GM12878 (cell line): ENCODE measurements at regions not wholly inside any gene's neighbourhood (a gene's known extent, or its start where the extent isn't known, plus 50 kb on each side); places are given as distances from the start of the nearest gene placed in this dataset.
A peak's percentile ranks its signal among the peaks of the same experiment; 100 is the strongest.

ENCODE experiments used
- ATAC-seq: fragments of 200-7000 bp; cut with Tn5 transposase; 3 replicates; pipeline ENCODE4 v1.9.1; 2020; ENCODE audit warnings: mild to moderate bottlenecking, moderate library complexity
- BruUV-seq: library from RNA; stranded (reverse); fragments of 400-500 nt; replicated peaks from 2 replicates; lab custom pipeline; 2021; lab: Mats Ljungman, UMichigan
- CTCF ChIA-PET: fragments of 300-600 bp; sonication (Branson Sonifier 250); formaldehyde crosslinking; extraction: SDS; loops from one replicate; lab custom pipeline; 2021; ENCODE audit warnings: inconsistent platforms; lab: Yijun Ruan, JAX
- POLR2A ChIA-PET: fragments of 350-600 bp; formaldehyde crosslinking; extraction: SDS; loops from one replicate; lab custom pipeline; 2021; ENCODE audit warnings: inconsistent platforms; lab: Charles Lee
- RAD21 ChIA-PET: fragments of 300-600 bp; sonication (Branson Sonifier 250); formaldehyde crosslinking; loops from one replicate; lab custom pipeline; 2023; ENCODE audit warnings: antibody characterized with exemption; ENCODE audit not compliant: unreplicated experiment; lab: Charles Lee
- SMC1A ChIA-PET: fragments of 300-600 bp; sonication (Branson Sonifier 250); formaldehyde crosslinking; loops from one replicate; lab custom pipeline; 2023; ENCODE audit not compliant: unreplicated experiment, uncharacterized antibody; lab: Charles Lee
- DNase-seq: peaks from one replicate; pipeline ENCODE4 v3.0.0-alpha.2; 2011; ENCODE audit warnings: low read depth, low spot score
- FAIRE-seq: peaks from 3 replicates; lab custom pipeline; 2011; peaks lifted over from hg19 to GRCh38; lab: Jason Lieb, UNC
- H2AFZ ChIP-seq: 2 replicates; pipeline ENCODE4 v1.6.0; 2011; ENCODE audit warnings: low read depth, low read length, control low read depth; ENCODE audit not compliant: control insufficient read depth
- H3K27ac ChIP-seq: 2 replicates; pipeline ENCODE4 v1.5.1; 2011; ENCODE audit warnings: control low read depth; ENCODE audit not compliant: control insufficient read depth, insufficient read depth
- H3K27me3 ChIP-seq, 2 experiments: replicated peaks in 1 of 2; 2 replicates each; pipeline versions ENCODE4 v1.6.0 to v1.6.1; 2011; ENCODE audit warnings: low read length in 1 of 2; ENCODE audit not compliant: control insufficient read depth in 2 of 2, insufficient read depth in 2 of 2
- H3K36me3 ChIP-seq, 2 experiments: 2 replicates each; pipeline ENCODE4 v1.5.1; 2011; ENCODE audit warnings: low read length in 1 of 2; ENCODE audit not compliant: control insufficient read depth in 2 of 2, insufficient read depth in 2 of 2
- H3K4me1 ChIP-seq: 2 replicates; pipeline ENCODE4 v1.6.1; 2011; ENCODE audit warnings: mild to moderate bottlenecking, low read length, moderate library complexity, mixed read lengths; ENCODE audit not compliant: control insufficient read depth, insufficient read depth
- H3K4me2 ChIP-seq: 2 replicates; pipeline ENCODE4 v1.6.0; 2011; ENCODE audit warnings: control low read depth; ENCODE audit not compliant: control insufficient read depth, insufficient read depth
- H3K4me3 ChIP-seq: fragments of 200-600 bp; sonication (generic); 2 replicates; pipeline ENCODE4 v1.5.1; 2016
- H3K79me2 ChIP-seq: 2 replicates; pipeline ENCODE4 v1.6.0; 2011; ENCODE audit warnings: low read length; ENCODE audit not compliant: control insufficient read depth, insufficient read depth
- H3K9ac ChIP-seq: 2 replicates; pipeline ENCODE4 v1.8.0; 2011; ENCODE audit warnings: low read length, control low read depth, mixed read lengths; ENCODE audit not compliant: control insufficient read depth, insufficient read depth
- H3K9me3 ChIP-seq: replicated peaks from 3 replicates; pipeline ENCODE4 v1.5.1; 2011; ENCODE audit warnings: mild to moderate bottlenecking, low read length; ENCODE audit not compliant: control insufficient read depth, insufficient read depth
- H4K20me1 ChIP-seq: 2 replicates; pipeline ENCODE4 v1.6.0; 2011; ENCODE audit not compliant: control insufficient read depth, insufficient read depth
- BCL11A ChIP-seq: IDR thresholded peaks from 2 replicates; pipeline ENCODE4 v1.6.1; 2011; ENCODE audit warnings: low read depth, low read length
- JUNB ChIP-seq: IDR thresholded peaks from 2 replicates; pipeline ENCODE4 v1.6.1; 2016; ENCODE audit warnings: antibody characterized with exemption, mild to moderate bottlenecking
- NRF1 ChIP-seq: conservative IDR thresholded peaks from 2 replicates; pipeline ENCODE4 v1.6.1; 2011; ENCODE audit warnings: mild to moderate bottlenecking, low read depth, low read length, improper control_type of control experiment
- RCOR1 ChIP-seq: conservative IDR thresholded peaks from 2 replicates; pipeline ENCODE4 v1.6.1; 2012; ENCODE audit warnings: low read depth, low read length, improper control_type of control experiment
- ZBTB33 ChIP-seq: fragments of 450-650 bp; IDR thresholded peaks from 2 replicates; pipeline ENCODE4 v1.6.1; 2017; ENCODE audit warnings: mild to moderate bottlenecking
- WGBS: methylation state at CpG from one replicate; pipeline ENCODE4 v1.1.6; 2016; ENCODE audit warnings: low lambda C conversion rate; ENCODE audit not compliant: insufficient replicate concordance, insufficient coverage; ENCODE audit errors: missing lambda C conversion rate; 5-methylcytosine and 5-hydroxymethylcytosine counted together
- in situ Hi-C: fragments of 300-500 bp; cut with MboI; formaldehyde crosslinking; loops from 9 replicates; pipeline ENCODE4 v1.14.3; 2018; ENCODE audit warnings: mixed read lengths
- intact Hi-C: fragments of 100-400 bp; cut with micrococcal nuclease; formaldehyde crosslinking; loops from one replicate; pipeline ENCODE4 v1.14.2; 2022; ENCODE audit not compliant: unreplicated experiment
- TF ChIP-seq, protein P1 (sequence below): IDR thresholded peaks from 2 replicates; pipeline ENCODE4 v1.6.1; 2012; ENCODE audit warnings: low read depth, low read length, improper control_type of control experiment

DNA sequence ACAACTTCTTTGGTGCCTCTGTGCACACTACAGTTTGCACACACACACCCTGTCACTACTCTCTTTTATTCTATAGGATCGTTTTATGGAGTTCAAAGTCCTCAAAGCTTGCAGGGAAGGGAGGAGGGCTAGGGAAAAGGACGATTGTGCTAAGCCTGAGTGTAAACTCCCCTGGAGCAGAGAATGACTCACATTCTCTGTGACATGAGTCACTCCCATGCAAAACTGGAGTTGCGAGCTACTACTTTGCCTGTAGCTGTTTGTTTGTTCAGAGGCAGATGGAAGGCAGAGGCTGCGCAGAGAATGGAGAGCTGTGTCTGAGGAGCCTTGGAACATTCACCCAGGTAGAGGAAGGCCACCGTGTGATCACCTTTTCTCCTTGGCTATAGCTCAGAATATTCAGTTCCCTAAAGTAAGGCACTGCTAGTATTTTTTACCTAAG is 80.5 kb upstream of the MBNL2 start:
- intact Hi-C loops = no loop called here
- FAIRE-seq (peak; percentile 64), ATAC-seq (peak; percentile 91), DNase-seq (peak; percentile 23)
- ChIA-PET SMC1A (interaction anchor here (1.0 to 1.4 kb wide), 4 partner anchors 31 to 214 kb away, joined by 3 to 4 read pairs (median 3); no protein-coding TSS in a partner anchor), POLR2A (interaction anchor here (1.3 kb wide), 1 partner anchor 11 kb away, joined by 3 read pairs; no protein-coding TSS in a partner anchor), CTCF (interaction anchor here (0.5 to 3.7 kb wide), 5 partner anchors 14 to 562 kb away, joined by 3 to 23 read pairs (median 3); no protein-coding TSS in a partner anchor), RAD21 (no interaction called here)
- in situ Hi-C loops = no loop called here
- TF ChIP-seq JUNB = 0 out of 2 replicates have a peak, but pooled peaks have one; percentile 10
- TF ChIP-seq, protein P1, sequence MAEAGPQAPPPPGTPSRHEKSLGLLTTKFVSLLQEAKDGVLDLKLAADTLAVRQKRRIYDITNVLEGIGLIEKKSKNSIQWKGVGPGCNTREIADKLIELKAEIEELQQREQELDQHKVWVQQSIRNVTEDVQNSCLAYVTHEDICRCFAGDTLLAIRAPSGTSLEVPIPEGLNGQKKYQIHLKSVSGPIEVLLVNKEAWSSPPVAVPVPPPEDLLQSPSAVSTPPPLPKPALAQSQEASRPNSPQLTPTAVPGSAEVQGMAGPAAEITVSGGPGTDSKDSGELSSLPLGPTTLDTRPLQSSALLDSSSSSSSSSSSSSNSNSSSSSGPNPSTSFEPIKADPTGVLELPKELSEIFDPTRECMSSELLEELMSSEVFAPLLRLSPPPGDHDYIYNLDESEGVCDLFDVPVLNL = no peak
- Histone ChIP-seq H3K9me3 (no peaks in the 10 kb centered on the region), H3K36me3 (no peaks in the 10 kb centered on the region), H3K4me2 (peak overlapping the region; percentile 30; the same call in 1 of the 2 replicates), H3K27me3 (no peaks in the 10 kb centered on the region), H3K4me3 (no peak overlapping the region), H2AFZ (peak overlapping the region; percentile 29; the same call in 1 of the 2 replicates), H3K9ac (no peak overlapping the region), H3K79me2 (no peaks in the 10 kb centered on the region), H4K20me1 (no peaks in the 10 kb centered on the region), H3K4me1 (no peaks in the 10 kb centered on the region), H3K27ac (no peak overlapping the region)
- no TSS peak for BruUV-seq
- WGBS = 1% methylated on average over 5 of the region's 5 CpGs

DNA sequence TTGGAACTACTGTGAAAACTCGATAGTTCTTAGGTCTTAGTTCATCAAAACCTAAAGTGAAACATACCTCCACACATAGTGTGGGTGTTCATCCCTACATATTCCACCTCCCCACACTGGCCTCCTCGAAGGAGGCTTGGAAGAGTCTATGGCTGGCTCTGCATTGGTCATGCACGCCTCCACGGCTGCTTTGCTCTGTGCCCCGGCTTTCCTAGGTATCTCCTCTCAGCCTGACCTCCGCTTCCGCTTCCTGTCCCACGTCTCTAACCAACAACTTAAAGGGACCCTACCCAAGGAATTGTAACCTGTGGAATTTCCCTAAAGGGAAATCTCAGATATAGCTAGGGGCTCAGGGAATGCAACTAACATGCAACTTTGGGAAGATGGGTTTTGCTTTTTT is 79.7 kb upstream of the MBNL2 start:
- SMC1A ChIA-PET = interaction anchor here (1.0 to 1.4 kb wide), 2 partner anchors 68 to 213 kb away, joined by 3 read pairs; no protein-coding TSS in a partner anchor
- RAD21 ChIA-PET = no interaction called here
- WGBS = 52% methylated on average over 8 of the region's 8 CpGs
- peak; percentile 48 for ATAC-seq
- Histone ChIP-seq H3K36me3 (no peaks in the 10 kb centered on the region), H3K27me3 (no peaks in the 10 kb centered on the region), H3K79me2 (no peaks in the 10 kb centered on the region), H3K9me3 (no peaks in the 10 kb centered on the region), H3K4me3 (no peak overlapping the region), H3K27ac (no peak overlapping the region), H2AFZ (0 out of 2 replicates have a peak overlapping the region, but pooled peaks have one; percentile 12), H3K4me2 (no peak overlapping the region), H3K9ac (no peak overlapping the region), H4K20me1 (no peaks in the 10 kb centered on the region), H3K4me1 (no peaks in the 10 kb centered on the region)
- POLR2A ChIA-PET = interaction anchor here (1.3 kb wide), 1 partner anchor 12 kb away, joined by 3 read pairs; no protein-coding TSS in a partner anchor
- BruUV-seq = no TSS peak
- intact Hi-C loops = no loop called here
- CTCF ChIA-PET = interaction anchor here (1.7 to 3.7 kb wide), 2 partner anchors 15 to 33 kb away, joined by 4 to 23 read pairs; no protein-coding TSS in a partner anchor
- in situ Hi-C loops = no loop called here
- FAIRE-seq = no peak
- DNase-seq = no peak
- TF ChIP-seq ZBTB33 (no peak), RCOR1 (no peak), NRF1 (no peak), BCL11A (no peak)
